Stimulated activated CD8-positive, alpha-beta memory T cell treated with anti-CD3 and anti-CD28 coated beads, Interleukin-7, amount 100 ng/mL, for 1 hour (primary cell): ENCODE measurements at regions not wholly inside any gene's neighbourhood (a gene's known extent, or its start where the extent isn't known, plus 50 kb on each side); places are given as distances from the start of the nearest gene placed in this dataset.

Source experiments
- DNase-seq, 2 donors: peaks; one replicate each; pipeline ENCODE4 v3.0.0-alpha.2; 2020; ENCODE audit warnings: low read depth in 2 of 2

DNA sequence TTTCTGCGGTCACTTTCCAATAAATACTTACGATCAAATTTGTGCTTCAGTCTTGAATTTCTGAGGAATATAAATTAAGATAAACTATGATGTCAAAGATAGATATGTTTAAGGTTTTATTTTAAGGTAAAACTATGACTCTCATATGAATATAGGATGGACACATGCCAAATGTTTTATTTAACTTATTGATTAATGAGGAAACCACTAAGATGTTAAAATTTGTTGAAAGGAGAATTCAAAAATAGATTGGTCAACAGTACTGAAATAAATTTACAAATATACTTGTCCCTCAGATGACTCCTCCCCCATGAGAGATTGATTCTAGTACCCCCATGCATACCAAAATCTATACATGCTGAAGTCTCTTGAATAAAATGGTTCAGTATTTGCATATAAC, 319.7 kb upstream of the KCNH8 start:
- DNase-seq: no peak

DNA sequence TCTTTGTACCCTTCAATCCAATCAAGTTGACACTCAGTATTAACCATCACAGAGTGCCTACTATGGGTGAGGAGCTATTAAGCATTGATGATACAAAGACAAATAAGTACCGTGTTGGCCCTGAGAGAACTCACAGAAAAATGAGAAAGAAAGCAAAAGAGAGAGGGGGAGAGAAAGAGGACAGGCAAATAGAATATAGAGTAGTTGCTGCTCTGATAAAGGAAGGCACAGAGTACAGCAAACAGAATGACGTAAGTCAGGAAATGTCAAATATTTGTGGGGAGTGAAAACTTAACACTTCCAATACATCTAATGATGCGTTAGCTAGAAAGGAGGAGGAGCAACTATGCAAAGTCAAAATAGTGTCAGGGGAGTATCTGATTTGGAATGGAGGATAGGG, 320.6 kb upstream of the KCNH8 start:
- no peak for DNase-seq

DNA sequence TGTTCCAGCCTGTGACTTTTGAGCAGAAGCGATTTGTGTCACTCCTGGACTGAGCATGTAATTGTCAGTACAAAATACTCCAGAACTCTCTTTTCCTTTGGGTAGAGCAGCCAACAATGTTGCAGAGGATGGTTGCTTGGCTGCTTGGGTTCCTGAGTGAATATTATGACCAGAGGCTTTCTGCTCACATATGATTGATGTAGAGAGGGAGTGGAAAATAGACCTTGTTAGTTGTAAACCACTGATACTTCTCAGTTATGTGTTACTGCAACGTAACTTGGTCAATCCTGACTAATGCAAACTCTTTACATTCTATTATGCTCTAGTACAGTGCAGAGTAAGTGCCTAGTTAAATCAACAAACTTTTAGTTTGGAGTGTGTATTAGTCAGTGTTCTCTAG, 322.6 kb upstream of the KCNH8 start:
- DNase-seq: no peak

DNA sequence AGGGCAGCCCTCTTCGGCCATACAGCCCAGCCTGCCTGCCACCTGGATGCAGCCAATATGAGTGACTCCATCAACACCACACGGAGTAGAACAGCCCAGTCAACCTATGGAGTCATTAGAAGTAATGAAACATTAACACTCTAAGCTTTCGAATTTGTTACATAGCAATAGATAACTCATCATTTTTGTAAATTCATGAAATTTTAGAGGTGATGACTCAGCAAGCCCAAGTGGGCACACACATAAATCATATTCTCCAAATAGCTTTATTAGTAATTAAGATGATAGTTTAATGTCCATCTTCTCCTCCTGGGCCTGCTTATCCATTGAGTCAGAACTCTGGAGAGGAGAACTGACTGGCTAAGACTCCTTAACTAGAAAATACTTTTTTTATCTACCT, 335.0 kb upstream of the KCNH8 start:
- no peak for DNase-seq

DNA sequence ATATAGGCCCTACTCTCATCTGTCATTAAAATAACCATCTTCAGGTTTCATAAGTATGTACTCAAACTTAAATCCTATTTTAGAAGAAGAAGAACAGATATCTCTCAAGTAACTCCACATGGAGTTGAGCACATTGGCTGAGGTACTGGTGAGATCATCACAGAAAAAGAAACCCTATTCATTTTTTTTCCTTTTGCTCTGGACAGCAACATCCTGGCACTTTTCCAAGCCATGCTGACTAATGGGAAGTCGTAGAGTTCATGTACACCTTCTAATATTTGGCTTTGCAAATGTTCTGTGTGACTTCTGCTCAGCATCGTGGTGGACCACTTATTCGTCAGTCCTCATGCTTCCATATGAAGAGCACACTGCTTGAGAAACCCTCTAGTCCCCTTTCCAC, 336.0 kb upstream of the KCNH8 start:
- no peak for DNase-seq

DNA sequence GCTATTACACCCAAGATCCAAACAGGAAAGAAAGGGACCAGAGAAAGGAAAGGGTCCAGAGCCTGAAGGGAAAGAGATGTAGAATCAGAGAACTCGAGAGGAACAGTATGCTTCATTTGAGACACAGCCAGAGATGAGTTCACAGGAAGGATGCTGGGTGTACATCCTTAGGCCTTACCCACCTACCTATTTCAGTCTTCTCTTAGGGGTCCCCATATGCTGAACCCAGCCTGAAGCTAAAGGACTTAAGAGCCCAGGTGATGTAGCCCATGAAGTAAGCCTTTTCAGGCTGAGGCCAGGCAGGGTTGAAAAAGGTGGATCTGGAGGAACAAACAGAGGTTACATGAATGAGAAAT, 338.0 kb upstream of the KCNH8 start:
- DNase-seq: no peak

DNA sequence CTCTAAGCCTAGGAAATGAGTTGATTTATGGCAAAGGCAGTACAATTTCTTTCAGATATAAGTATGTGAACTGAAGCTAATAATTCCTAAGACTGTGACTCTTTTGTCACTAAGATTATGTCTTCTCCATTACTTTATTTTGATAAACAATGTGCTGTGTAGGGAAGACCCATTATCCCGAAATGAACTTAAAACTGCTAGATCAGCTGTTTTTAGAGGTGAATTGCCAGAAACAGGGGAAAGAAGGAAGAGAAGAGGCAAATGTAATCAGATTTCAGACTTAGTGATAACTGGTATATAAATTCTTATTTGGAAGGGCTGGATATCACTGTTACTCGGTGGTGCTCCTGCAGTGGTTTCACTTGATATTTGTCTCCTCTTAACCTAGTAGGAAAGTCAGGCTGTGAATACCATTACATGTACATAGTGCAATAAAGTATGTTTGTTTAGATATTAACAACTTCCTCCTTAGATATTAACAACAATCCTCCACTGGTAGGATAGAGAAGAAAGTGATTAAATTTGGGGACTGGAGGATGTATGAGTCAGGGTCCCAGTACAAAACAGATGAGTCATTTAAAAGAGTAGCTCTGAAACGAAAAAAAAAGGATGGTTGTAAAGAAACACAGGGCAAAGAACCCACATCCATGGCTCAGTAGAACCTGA, 338.5 kb upstream of the KCNH8 start:
- DNase-seq: no peak

DNA sequence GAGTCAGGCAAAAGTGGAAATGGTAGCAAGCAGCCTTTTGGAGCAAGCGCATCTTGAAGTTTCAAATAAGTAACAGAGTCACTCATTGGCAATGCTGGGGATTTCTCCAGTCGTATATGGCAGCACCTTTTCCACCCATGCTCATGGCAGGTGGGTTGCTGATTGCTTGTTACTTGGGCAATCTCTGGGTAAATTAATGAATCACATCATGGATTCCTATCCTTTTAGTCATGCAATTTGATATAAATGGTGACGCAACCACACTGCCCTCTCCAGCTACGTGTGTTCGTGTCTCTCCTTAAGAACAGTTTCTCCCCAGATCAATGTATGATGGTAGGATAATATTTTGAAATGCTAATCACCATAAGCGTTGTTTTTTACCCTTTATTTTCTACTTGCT, 339.9 kb upstream of the KCNH8 start:
- DNase-seq: no peak

DNA sequence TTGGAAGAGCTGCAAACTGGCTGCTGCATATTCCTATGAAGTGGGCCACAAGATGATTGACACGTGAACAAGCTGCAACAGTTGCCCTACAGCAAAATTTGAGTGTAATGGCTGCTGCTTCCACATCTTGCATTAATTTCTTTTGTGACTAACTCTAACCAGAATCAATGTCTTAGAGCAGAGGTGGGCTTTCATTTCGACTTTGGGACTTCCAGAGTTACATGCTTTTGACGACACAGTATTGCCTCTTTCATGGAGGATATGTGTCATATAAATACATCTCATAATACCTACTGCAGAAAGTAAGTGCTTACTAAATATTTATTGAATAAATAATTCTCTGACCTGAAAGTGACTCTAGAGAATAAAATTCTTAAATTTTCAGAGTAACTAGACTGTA, 340.7 kb upstream of the KCNH8 start:
- no peak for DNase-seq

DNA sequence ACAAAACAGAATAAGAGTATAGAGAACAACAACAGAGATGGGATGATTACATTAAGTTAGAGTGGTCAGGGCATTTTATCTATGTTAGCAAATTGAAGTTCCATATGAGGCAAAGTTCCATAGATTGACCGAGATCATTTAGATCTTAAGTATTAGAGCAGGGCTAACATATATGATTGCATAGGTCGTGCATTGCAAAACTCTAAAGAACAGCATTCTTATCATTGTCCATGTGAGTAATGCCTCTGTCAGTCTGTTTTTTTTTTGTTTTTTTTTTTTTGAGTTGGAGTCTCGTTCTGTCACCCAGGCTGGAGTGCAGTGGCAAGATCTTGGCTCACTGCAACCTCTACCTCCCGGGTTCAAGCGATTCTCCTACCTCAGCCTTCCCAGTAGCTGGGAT, 341.7 kb upstream of the KCNH8 start:
- DNase-seq: no peak

DNA sequence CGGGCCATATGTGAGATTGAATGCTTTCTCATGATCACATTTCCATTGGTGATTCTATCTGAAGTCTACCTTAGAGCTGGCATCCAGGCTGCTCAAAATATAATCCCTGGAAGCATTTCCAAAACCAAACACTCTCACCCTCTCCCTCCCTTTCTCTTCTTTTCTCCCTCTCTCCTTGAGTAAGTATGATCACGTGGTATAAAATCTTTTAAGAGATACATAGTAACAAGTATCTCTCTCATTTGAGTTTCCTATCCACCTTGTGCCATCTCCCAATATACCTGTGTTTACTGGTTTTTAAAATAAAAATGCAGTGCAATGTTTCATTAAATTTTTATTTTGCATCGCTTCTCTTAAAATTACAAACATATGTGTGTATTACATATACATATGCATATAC, 350.9 kb upstream of the KCNH8 start:
- no peak for DNase-seq

DNA sequence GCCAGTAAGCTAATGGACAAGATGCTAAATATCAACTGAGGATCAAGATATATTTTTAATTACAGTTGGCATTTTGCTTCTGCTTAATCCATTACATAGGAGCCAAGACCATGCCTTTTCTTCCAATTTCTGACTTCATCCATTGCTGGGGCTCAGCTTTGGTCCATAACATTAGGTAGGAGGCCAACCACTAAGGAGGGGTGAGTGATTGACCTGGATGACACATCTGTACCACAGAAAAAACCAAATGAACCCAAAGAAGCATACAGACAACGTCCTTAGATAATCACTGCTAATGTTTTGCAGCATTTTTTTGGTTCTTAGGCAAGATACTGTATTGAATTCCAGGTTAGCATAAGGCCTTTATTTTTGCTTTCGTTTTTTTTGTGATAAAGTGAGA, 353.2 kb upstream of the KCNH8 start:
- no peak for DNase-seq

DNA sequence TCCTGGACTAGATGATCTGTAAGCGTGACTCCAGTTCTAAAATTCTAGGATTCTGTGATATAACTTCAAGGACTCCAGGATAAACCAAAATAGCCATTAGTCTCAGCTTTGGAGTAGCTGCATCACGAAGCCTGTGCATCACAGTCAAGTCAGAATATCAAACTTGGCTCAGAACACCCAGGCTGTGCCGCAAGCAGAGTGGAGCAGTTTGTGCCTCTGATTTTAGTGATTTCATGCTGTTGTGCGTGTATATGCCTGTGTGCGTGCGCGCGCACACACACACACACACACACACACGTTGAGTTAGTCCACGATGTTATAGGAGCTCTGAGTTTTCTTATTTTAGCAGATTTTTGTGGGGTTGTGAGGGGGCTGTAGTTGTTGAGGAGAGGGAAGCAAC, 356.6 kb upstream of the KCNH8 start:
- no peak for DNase-seq

DNA sequence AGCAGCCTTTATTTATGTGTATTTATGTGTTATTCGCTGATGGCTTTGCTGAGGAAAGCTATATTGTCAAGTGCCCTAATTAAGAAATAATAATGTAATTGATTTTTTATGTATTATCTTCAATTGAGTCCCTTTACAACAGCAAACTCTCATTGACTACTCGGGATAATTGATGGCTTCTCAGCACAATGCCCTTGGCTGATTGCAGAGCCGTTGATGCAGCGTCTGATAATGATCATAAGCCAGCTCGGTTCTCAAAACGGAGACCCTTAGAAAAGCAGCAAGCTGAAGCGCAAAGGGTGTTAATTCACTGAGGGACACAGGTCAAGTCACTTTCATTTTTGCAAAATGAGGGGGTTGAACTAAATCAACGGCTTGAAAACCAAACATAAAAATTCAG, 357.1 kb upstream of the KCNH8 start:
- DNase-seq: no peak

DNA sequence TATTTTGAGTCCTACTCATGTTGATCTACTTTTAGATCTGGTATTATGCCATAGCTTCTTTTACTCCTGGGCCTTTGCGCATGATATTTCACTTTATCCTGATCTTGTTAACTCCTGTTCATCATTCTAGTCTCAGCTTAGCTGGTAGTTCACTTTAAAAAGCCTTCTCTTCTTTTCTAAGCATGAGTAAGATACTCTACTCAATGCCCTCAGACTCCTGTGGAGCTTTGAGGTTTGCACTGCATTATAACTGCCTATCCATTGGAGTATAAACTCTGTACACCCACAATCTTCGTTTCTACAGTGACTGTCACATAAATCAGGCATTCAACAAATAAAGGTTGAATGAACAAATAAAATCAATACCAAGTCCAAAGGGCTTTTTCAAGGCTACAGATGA, 357.9 kb upstream of the KCNH8 start:
- DNase-seq: no peak

DNA sequence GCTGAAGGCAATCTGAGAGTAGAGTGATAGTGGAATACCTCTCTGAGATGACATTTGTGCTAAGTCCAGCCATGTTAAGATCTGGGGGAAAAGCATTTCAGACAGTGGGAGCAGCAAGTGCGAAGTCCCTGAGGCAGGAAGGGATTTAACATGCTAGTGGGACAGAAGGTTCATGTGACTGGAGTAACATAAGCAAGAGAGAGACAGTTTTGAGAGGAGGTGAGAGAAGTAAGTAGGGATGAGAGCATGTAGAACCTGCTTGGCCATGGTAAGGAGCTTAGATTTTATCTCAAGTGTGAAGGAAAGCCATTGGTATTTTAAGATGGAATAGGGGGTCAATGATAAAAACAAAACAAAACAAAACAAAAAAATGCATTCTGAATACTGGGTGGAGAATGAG, 358.6 kb upstream of the KCNH8 start:
- no peak for DNase-seq

DNA sequence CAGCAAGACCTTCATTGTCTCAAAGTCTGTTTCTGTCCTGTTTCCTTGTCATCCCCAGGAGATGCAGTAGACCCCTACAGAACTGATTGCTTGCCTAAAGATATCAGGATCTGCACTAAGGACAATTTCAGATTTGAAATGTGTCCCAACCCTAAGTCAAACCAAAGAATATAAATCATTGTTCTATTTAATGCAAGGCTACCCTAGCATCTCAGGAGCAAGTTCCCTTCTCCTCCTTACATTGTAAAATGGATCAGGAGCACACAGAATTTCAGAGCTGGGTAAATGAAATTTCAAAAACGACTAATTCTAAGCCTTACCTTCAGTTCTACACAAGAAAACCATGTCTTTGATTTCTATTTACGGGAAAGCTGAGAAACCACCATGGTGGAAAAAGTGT, 360.9 kb upstream of the KCNH8 start:
- no peak for DNase-seq

DNA sequence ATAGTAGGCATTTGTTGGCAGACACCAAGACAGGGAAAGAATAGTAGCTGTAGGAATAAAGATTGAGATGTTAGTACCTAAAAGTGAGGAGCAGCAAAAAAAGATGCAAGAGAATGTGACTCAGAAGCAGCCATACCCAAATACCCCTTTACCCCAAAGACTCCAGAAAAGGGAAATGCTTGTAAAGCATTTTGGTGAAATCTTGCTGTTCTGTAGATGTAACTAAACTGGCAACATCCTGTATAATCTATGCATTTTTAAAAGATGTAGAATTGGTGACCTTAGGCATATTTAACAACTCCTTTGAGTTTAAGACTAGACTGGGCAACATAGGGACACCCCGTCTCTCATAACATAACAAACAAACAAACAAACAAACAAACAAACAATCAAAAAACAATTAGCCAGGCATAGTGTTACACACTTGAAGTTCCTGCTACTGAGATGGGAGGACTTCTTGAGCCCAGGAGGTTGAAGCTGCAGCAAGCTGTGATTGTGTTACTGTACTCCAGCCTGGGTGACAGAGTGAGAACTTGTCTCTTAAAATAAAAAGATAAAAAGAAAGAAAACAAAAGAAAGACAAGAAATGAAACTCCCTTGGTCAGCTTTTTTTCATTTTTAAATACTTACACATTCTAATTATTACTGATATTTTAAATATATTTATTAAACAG, 361.5 kb upstream of the KCNH8 start:
- no peak for DNase-seq

DNA sequence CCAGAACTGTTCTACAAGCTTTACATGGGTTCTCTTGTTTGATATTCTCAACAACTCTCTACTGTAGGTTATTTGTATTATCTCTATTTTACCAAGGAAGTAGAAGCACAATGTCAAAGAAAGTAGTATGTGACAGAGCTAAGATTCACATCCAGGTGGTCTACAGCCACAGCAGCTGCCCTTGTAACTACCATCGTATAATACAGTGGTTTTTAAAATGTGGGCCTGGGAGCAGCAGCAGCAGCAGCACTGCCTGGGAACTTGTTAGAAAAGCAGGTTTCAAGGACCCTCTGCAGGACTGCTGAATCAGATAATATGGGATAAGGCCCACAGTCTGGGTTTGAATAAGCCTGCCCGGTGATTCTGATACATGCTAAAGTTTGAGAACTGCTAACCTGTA, 357.1 kb upstream of the SATB1 start:
- no peak for DNase-seq

DNA sequence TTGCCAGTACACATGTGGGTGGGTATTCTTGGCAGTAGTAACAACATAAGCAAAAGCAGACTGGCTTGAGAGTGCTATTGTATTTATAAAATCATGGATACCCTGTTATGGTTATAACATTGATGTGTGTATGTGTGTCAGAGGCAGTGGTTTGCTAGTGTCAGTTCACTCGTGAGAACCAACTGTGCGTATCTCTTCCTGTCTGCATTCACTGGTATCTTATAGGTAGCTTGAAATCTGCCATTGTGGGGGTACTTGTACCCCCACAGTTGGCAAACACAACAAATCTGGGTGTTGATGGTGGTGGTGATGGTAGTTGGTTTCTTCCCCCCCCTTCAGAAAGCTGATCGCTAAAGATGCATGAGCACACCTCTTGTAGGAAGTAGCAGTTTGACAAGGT, 355.8 kb upstream of the SATB1 start:
- no peak for DNase-seq

DNA sequence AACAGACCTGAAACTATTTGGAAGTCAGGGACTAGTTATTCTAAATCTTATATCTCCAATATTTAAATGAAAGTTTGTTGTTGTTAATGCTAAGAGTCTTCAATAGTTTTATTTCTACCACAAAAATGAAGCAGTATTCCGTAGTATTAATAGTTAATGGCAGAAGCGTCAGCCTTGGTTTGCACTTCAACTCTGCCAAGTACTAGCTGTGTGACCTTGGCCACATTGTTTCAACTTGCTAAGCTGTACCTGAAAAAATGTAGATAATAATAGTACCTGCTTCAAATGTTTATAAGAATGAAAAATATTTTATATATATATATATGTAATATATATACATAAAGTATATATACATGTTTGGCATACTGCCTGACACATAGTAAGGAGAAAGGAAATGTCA, 354.6 kb upstream of the SATB1 start:
- DNase-seq: no peak

DNA sequence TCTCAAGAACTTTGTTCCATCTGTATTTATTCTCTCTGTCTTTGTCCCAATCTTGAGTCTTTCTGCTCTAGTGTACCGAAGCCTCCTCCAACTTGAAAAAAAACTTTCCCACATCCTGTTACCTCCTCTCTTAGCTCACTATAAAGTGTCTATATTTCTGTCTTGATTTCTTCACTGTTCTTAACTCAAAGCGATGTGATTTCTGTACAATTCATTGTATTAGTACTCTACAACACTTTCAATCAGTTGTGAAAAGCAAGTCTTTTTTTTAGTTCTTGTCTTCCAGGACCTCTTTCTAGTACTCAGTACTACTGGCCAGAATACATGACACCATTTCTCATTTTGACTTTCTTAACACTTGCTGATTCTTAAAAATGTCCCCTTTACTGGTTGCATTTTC, 353.5 kb upstream of the SATB1 start:
- no peak for DNase-seq

DNA sequence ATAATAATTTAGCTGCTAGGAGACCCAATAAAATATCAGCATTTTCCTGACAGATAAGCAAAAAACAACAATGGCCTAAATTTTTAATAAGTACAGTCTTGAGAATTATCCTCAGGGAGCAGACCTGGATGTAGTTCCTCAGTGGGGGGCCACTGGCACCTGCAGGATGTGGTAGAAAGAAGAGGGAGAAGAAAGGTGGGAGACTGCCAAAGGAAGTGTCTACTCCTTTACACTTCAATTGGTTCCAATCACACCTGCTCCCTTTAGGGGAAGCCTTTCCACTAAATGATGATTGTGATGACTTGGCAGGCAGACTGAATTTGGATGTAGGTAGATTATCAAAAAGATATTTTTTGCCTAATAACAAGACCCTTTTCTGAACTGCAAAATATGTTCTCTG, 353.0 kb upstream of the SATB1 start:
- DNase-seq: no peak

DNA sequence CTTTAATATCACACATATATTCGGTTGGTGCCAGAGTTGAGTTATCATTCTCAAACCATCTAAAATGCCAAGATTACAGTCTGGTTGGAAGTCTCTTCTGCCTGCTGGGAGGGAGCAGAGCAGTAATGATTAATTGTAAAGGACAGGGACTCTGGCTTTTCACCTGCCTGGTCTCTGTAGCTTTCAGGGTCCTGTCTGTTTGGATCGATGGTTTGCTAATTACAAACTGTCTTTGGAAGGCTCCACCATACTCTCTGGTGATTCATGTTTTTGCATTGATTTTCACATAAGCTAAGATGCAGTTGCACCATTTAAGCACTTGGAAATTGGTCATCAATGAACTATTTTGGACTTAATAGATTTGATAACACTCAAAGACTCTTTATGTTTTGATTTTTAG, 350.4 kb upstream of the SATB1 start:
- DNase-seq: no peak
